GM12874 (cell line): ENCODE measurements at regions not wholly inside any gene's neighbourhood (a gene's known extent, or its start where the extent isn't known, plus 50 kb on each side); places are given as distances from the start of the nearest gene placed in this dataset.

Experiments used
- TF ChIP-seq, protein P1 (sequence below): IDR thresholded peaks from 2 replicates; pipeline ENCODE4 v1.5.1; 2011; ENCODE audit warnings: low read depth, mild to moderate bottlenecking, control low read depth, low read length, moderate library complexity; ENCODE audit not compliant: insufficient read depth

DNA sequence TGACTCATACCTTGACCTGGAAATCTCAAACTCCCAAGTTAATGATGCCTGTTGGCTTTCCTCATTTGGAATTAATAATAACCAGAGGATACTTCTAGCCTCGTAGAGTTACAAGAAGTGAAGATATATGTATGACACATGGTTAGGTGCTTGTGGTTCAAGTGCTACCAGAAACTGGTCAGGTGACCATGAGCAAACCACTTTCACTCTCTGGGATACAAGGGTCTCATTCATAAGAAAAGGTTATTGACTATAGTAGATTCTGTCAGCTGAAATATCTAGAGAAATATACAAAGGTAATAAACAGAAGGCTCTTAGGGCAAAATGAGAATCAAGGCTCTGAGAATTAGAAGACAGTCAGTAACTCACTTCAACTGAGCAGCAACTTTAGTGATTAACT, 233.3 kb downstream of the KCNA4 start:
- TF ChIP-seq, protein P1, sequence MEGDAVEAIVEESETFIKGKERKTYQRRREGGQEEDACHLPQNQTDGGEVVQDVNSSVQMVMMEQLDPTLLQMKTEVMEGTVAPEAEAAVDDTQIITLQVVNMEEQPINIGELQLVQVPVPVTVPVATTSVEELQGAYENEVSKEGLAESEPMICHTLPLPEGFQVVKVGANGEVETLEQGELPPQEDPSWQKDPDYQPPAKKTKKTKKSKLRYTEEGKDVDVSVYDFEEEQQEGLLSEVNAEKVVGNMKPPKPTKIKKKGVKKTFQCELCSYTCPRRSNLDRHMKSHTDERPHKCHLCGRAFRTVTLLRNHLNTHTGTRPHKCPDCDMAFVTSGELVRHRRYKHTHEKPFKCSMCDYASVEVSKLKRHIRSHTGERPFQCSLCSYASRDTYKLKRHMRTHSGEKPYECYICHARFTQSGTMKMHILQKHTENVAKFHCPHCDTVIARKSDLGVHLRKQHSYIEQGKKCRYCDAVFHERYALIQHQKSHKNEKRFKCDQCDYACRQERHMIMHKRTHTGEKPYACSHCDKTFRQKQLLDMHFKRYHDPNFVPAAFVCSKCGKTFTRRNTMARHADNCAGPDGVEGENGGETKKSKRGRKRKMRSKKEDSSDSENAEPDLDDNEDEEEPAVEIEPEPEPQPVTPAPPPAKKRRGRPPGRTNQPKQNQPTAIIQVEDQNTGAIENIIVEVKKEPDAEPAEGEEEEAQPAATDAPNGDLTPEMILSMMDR = no peak

- TF ChIP-seq, protein P1 = no peak
Observed at GRCh38 chr11:29782447-29782846, 234.4 kb downstream of the KCNA4 start.

- TF ChIP-seq, protein P1 = no peak
Observed at GRCh38 chr11:29781268-29781667, 235.6 kb downstream of the KCNA4 start.

GRCh38 chr11:29780756-29781155, 236.1 kb downstream of the KCNA4 start:
- TF ChIP-seq, protein P1 = no peak

GRCh38 chr11:29773656-29774264, 243.1 kb downstream of the KCNA4 start:
- TF ChIP-seq, protein P1 = no peak

DNA sequence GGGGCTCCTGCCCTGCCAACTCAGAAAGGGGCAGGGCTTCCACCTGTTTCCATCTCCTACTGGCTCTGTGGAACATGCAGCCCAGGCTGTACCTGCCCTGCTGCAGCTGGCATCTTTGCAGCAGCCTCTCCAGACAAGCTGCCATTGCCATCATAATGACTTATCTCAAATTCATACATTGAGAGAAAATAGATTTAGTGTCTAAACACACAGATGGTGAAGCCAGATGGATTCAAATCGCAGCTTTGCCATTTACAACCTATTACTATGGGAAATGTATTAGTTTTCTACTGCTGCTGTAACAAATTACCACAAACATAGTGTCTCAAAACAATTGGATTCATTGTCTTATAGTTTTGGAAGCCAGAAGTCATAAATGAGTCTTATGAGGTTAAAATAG, 260.0 kb downstream of the KCNA4 start:
- TF ChIP-seq, protein P1 = no peak

- TF ChIP-seq, protein P1 = no peak
Observed at GRCh38 chr11:29755474-29755873, 261.4 kb downstream of the KCNA4 start.

DNA sequence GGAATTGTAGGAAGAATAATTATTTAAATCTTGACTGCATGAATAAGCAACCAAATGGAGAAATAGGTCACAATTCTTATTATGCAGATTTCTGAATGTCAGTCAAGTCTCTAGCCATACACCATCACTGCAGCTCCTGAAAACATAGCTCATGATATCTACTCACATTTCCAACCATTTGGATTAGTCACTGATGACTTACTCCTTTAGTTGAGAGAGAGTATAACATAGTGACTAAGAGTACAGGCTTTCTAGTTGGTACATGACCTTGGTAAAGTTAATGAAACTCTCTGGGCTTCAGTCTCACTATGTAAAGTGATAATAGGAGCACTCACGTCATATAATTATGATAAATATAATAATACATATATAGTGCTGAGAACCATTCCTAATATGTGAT, 265.2 kb downstream of the KCNA4 start:
- TF ChIP-seq, protein P1 = no peak
